H9 (cell line): ENCODE measurements at regions not wholly inside any gene's neighbourhood (a gene's known extent, or its start where the extent isn't known, plus 50 kb on each side); places are given as distances from the start of the nearest gene placed in this dataset.

Source experiments
- DNase-seq: peaks from one replicate; pipeline ENCODE4 v3.0.0-alpha.2; 2017
- H2AFZ ChIP-seq: one replicate; pipeline ENCODE4 v1.6.1; 2013; ENCODE audit warnings: mild to moderate bottlenecking, low read length, control low read depth, moderate library complexity
- H2AK5ac ChIP-seq: 2 replicates; pipeline ENCODE4 v1.6.1; 2013; ENCODE audit warnings: low read length, control low read depth, mixed read lengths; ENCODE audit not compliant: insufficient read length
- H2BK120ac ChIP-seq: one replicate; pipeline ENCODE4 v1.6.1; 2013; ENCODE audit warnings: low read depth, mild to moderate bottlenecking, low read length, control low read depth, inconsistent platforms; ENCODE audit not compliant: poor library complexity, severe bottlenecking
- H2BK12ac ChIP-seq: 2 replicates; pipeline ENCODE4 v1.6.1; 2013; ENCODE audit warnings: low read length, control low read depth, mixed read lengths, low read depth; ENCODE audit not compliant: insufficient read length
- H2BK15ac ChIP-seq: 2 replicates; pipeline ENCODE4 v1.6.1; 2013; ENCODE audit warnings: low read depth, low read length, control low read depth
- H2BK20ac ChIP-seq: one replicate; pipeline ENCODE4 v1.6.1; 2013; ENCODE audit warnings: low read depth, mild to moderate bottlenecking, low read length, control low read depth, inconsistent platforms; ENCODE audit not compliant: poor library complexity, severe bottlenecking
- H2BK5ac ChIP-seq: 2 replicates; pipeline ENCODE4 v1.6.1; 2013; ENCODE audit warnings: low read length, control low read depth, mixed read lengths; ENCODE audit not compliant: insufficient read length
- H3K14ac ChIP-seq: 2 replicates; pipeline ENCODE4 v1.6.1; 2013; ENCODE audit warnings: low read length, control low read depth; ENCODE audit not compliant: insufficient read depth
- H3K18ac ChIP-seq: 2 replicates; pipeline ENCODE4 v1.6.1; 2013; ENCODE audit warnings: low read depth, mild to moderate bottlenecking, mixed read lengths, low read length, control low read depth; ENCODE audit not compliant: insufficient read length
- H3K23ac ChIP-seq: 2 replicates; pipeline ENCODE4 v1.6.1; 2013; ENCODE audit warnings: low read length, control low read depth, mixed read lengths, low read depth; ENCODE audit not compliant: insufficient read length
- H3K23me2 ChIP-seq: 2 replicates; pipeline ENCODE4 v1.6.1; 2013; ENCODE audit warnings: low read depth, mild to moderate bottlenecking, mixed read lengths, low read length, control low read depth; ENCODE audit not compliant: insufficient read length, poor library complexity, severe bottlenecking
- H3K27ac ChIP-seq: 2 replicates; pipeline ENCODE4 v1.5.1; 2013; ENCODE audit warnings: low read length, control low read depth, mixed read lengths, low read depth; ENCODE audit not compliant: insufficient read length
- H3K27me3 ChIP-seq: 2 replicates; pipeline ENCODE4 v1.6.1; 2013; ENCODE audit warnings: low read length, control low read depth, inconsistent platforms; ENCODE audit not compliant: insufficient read depth
- H3K4ac ChIP-seq: 2 replicates; pipeline ENCODE4 v1.6.1; 2013; ENCODE audit warnings: low read depth, mild to moderate bottlenecking, control low read depth, inconsistent platforms, low read length, moderate library complexity
- H3K4me1 ChIP-seq: 2 replicates; pipeline ENCODE4 v1.6.1; 2013; ENCODE audit warnings: low read length, control low read depth, inconsistent platforms; ENCODE audit not compliant: insufficient read depth
- H3K4me2 ChIP-seq: 2 replicates; pipeline ENCODE4 v1.6.1; 2013; ENCODE audit warnings: low read length, control low read depth, mixed read lengths; ENCODE audit not compliant: insufficient read length, insufficient read depth
- H3K56ac ChIP-seq: 2 replicates; pipeline ENCODE4 v1.6.1; 2013; ENCODE audit warnings: low read depth, mild to moderate bottlenecking, mixed read lengths, low read length, control low read depth; ENCODE audit not compliant: insufficient read length
- H3K79me1 ChIP-seq: 2 replicates; pipeline ENCODE4 v1.6.1; 2013; ENCODE audit warnings: low read depth, mild to moderate bottlenecking, moderate library complexity, low read length, control low read depth, inconsistent platforms; ENCODE audit not compliant: insufficient read depth, poor library complexity, severe bottlenecking
- H3K79me2 ChIP-seq: 2 replicates; pipeline ENCODE4 v1.6.1; 2013; ENCODE audit warnings: low read length, control low read depth, inconsistent platforms; ENCODE audit not compliant: insufficient read depth
- H3K9ac ChIP-seq: 2 replicates; pipeline ENCODE4 v1.6.1; 2013; ENCODE audit warnings: low read length, control low read depth, mixed read lengths; ENCODE audit not compliant: insufficient read length; ENCODE audit errors: extremely low read depth
- H3K9me3 ChIP-seq: one replicate; pipeline ENCODE4 v1.6.1; 2013; ENCODE audit warnings: low read depth, low read length, inconsistent platforms; ENCODE audit not compliant: control insufficient read depth
- H3T11ph ChIP-seq: one replicate; pipeline ENCODE4 v1.6.1; 2013; ENCODE audit warnings: mild to moderate bottlenecking, low read length, control low read depth, inconsistent platforms
- H4K20me1 ChIP-seq: one replicate; pipeline ENCODE4 v1.6.1; 2013; ENCODE audit not compliant: control insufficient read depth, insufficient read length, insufficient read depth
- H4K5ac ChIP-seq: 2 replicates; pipeline ENCODE4 v1.6.1; 2013; ENCODE audit warnings: low read depth, mild to moderate bottlenecking, mixed read lengths, low read length, control low read depth; ENCODE audit not compliant: insufficient read length
- H4K8ac ChIP-seq: replicated peaks from 2 replicates; pipeline ENCODE4 v1.6.1; 2013; ENCODE audit warnings: low read length, control low read depth, mixed read lengths, low read depth; ENCODE audit not compliant: insufficient read length
- H4K91ac ChIP-seq: 2 replicates; pipeline ENCODE4 v1.6.1; 2013; ENCODE audit warnings: low read depth, mild to moderate bottlenecking, moderate library complexity, mixed read lengths, low read length, control low read depth; ENCODE audit not compliant: insufficient read length
- H3K27ac Mint-ChIP-seq, 3 experiments: 2 replicates in 2 of 3; 3 replicates in 1 of 3; pipeline ENCODE4 v1.8.0; 2020 to 2021; ENCODE audit warnings: mixed read lengths in 3 of 3, mild to moderate bottlenecking in 1 of 3, moderate library complexity in 1 of 3
- H3K27me3 Mint-ChIP-seq: 2 replicates; pipeline ENCODE4 v1.8.0; 2021; ENCODE audit warnings: low read depth, mild to moderate bottlenecking, moderate library complexity, mixed read lengths
- H3K36me3 Mint-ChIP-seq, 3 experiments: 2 replicates in 2 of 3; 3 replicates in 1 of 3; pipeline ENCODE4 v1.8.0; 2020 to 2021; ENCODE audit warnings: low read depth in 3 of 3, mixed read lengths in 3 of 3; ENCODE audit not compliant: insufficient read depth in 1 of 3
- H3K4me1 Mint-ChIP-seq, 2 experiments: 2 replicates each; pipeline ENCODE4 v1.8.0; 2020; ENCODE audit warnings: mixed read lengths in 2 of 2
- H3K4me3 Mint-ChIP-seq, 2 experiments: 2 replicates in 1 of 2; 3 replicates in 1 of 2; pipeline ENCODE4 v1.8.0; 2020 to 2021; ENCODE audit warnings: mild to moderate bottlenecking in 2 of 2, mixed read lengths in 2 of 2, moderate library complexity in 1 of 2
- H3K9me3 Mint-ChIP-seq, 2 experiments: 2 replicates in 1 of 2; 3 replicates in 1 of 2; pipeline ENCODE4 v1.8.0; 2020; ENCODE audit warnings: mild to moderate bottlenecking in 2 of 2, mixed read lengths in 2 of 2, moderate library complexity in 1 of 2
- CTCF ChIP-seq: fragments of 200-600 bp; sonication (generic); conservative IDR thresholded peaks from 3 replicates; pipeline ENCODE4 v1.8.0; 2021; ENCODE audit warnings: antibody characterized with exemption, mild to moderate bottlenecking
- WGBS: extraction: QIAGEN DNeasy Blood & Tissue Kit; methylation state at CpG from one replicate; pipeline ENCODE4 v1.1.7; 2013; ENCODE audit warnings: missing lambda C conversion rate, low lambda C conversion rate, mixed read lengths; ENCODE audit not compliant: insufficient read length; ENCODE audit errors: extremely low coverage; 5-methylcytosine and 5-hydroxymethylcytosine counted together

- H3K4me1 Mint-ChIP-seq = peaks cover 8 to 10% of the 10 kb centered on the region in 2 experiments
- no peak overlapping the region for H3K4me2 ChIP-seq
- H3K27ac Mint-ChIP-seq = no peak overlapping the region
These were observed 430.9 kb downstream of the DMAC1 start for GRCh38 chr9:7368410-7369292.

More at GRCh38 chr9:7368410-7369292, 430.9 kb downstream of the DMAC1 start:
- H3K56ac ChIP-seq = no peak overlapping the region
- H3K79me1 ChIP-seq = no peaks in the 10 kb centered on the region
- H4K8ac ChIP-seq = no peak overlapping the region
- TF ChIP-seq CTCF = no peak
- H3K9me3 Mint-ChIP-seq = no peaks in the 10 kb centered on the region
- no peak overlapping the region for H2AFZ ChIP-seq
- H3K18ac ChIP-seq = no peak overlapping the region
- no peak overlapping the region for H3K9ac ChIP-seq
- H3K27me3 Mint-ChIP-seq = no peaks in the 10 kb centered on the region
- no peaks in the 10 kb centered on the region for H3K4me1 ChIP-seq
- no peak overlapping the region for H2BK120ac ChIP-seq
- H3K36me3 Mint-ChIP-seq = peaks cover 0 to 1% (median 0%) of the 10 kb centered on the region in 3 experiments; a peak in 1 of 7 replicates
- no peak overlapping the region for H3K4ac ChIP-seq
- H3K23ac ChIP-seq = no peak overlapping the region
- no peaks in the 10 kb centered on the region for H3K23me2 ChIP-seq
- no peak overlapping the region for H4K5ac ChIP-seq
- H3K27me3 ChIP-seq = no peaks in the 10 kb centered on the region
- no peak overlapping the region for H3T11ph ChIP-seq
- H3K79me2 ChIP-seq = no peaks in the 10 kb centered on the region
- no peak overlapping the region for H2BK12ac ChIP-seq
- H3K14ac ChIP-seq = no peak overlapping the region
- no peak overlapping the region for H3K4me3 Mint-ChIP-seq
- H2BK5ac ChIP-seq = no peak overlapping the region
- H2BK15ac ChIP-seq = no peak overlapping the region
- no peak overlapping the region for H2BK20ac ChIP-seq
- no peaks in the 10 kb centered on the region for H3K9me3 ChIP-seq
- no peak overlapping the region for H3K27ac ChIP-seq
- H4K91ac ChIP-seq = no peak overlapping the region
- no peaks in the 10 kb centered on the region for H4K20me1 ChIP-seq
- DNase-seq = no peak
- H2AK5ac ChIP-seq = no peak overlapping the region
- WGBS = no CpG with 5 or more reads among the region's 6 CpGs
